ENCODE measurements at regions not wholly inside any gene's neighbourhood (a gene's known extent, or its start where the extent isn't known, plus 50 kb on each side); places are given as distances from the start of the nearest gene placed in this dataset.

DNA sequence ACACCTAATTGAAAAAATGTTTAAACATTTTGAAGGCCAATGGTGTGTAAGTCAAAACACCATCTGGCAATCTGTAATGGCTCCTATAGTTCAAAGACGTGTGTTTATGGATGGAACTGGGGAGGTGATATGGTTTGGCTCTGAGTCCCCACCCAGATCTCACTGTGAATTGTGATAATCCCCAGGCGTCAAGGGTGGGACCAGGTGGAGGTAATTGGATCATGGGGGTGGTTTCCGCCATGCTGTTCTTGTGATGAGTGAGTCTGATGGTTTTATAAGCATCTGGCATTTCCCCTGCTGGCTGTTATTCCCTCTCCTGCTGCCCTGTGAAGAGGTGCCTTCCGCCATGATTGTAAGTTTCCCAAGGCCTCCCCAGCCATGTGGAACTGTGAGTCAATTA, 52.2 kb downstream of the ADRA2C start:
- DNase-seq (ENCODE audit: low read depth) = no peak

DNA sequence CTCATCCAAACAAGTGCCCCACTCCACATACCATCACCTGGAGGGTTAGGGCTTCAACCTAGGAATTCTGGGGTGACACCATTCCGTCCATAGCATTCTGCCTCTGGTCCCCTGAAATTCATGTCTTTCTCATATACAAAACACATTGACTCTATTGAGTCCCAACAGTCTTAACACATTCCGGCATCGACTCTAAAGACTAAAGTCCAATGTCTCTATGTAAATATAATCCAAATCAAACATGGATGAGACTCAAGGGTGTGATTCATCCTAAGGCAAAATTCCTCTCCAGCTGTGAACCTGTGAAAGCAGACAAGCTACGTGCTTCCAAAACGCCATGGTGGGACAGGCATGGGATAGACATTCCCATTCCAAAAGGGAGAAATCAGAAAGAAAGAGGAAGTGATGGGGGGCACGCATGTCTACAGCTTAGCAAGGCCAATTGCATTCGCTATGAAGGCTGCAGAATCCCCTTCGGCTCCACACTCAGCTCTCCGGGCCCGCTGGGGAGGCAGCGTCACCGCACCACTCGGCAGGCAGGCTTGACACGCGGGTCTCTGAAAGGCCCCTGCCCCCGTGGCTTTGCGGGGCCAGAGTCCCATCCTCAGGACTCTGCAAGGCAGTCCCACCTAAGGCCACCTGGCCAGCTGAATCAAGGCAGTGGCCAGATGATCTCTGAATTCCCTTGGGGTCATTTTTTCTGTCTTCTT, 53.2 kb downstream of the ADRA2C start:
- DNase-seq (ENCODE audit: low read depth) = no peak

DNA sequence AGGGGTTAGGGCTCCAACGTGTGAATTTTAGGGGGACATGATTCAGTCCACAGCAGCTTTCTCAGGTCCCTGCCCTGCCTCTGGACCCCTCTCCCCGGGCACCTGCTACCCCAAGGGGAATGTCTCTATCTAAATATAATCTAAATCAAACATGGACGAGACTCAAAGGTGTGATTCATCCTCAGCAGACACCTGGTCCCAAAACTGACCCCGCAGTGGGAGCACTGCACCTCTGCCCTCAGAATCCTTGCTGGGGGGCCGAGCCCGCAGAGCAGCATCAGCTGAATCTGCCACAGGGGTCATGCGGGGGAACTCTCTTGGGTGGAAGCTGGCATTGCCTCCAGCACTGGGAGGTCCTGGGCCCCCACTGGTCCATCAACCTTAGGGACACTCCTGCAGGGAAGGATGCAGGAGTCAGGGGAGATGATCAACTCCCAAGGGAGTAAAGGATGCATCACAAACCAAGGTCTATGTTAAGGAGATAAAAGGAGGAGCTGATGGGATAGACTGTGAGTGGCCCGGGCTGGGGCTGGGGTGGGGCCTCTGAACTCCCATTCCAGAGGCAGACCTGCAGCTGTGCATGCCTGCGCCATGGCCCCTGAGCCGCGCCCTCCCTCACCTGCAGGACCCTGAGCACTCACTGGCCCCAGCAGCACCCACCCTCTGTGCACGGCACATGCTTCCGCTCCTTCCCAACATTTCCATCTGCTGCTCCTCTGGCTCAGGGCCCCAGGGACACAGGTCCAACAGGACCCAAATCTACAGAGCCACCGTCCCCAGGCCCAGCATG, 54.0 kb downstream of the ADRA2C start:
- no peak for DNase-seq (ENCODE audit: low read depth)

DNA sequence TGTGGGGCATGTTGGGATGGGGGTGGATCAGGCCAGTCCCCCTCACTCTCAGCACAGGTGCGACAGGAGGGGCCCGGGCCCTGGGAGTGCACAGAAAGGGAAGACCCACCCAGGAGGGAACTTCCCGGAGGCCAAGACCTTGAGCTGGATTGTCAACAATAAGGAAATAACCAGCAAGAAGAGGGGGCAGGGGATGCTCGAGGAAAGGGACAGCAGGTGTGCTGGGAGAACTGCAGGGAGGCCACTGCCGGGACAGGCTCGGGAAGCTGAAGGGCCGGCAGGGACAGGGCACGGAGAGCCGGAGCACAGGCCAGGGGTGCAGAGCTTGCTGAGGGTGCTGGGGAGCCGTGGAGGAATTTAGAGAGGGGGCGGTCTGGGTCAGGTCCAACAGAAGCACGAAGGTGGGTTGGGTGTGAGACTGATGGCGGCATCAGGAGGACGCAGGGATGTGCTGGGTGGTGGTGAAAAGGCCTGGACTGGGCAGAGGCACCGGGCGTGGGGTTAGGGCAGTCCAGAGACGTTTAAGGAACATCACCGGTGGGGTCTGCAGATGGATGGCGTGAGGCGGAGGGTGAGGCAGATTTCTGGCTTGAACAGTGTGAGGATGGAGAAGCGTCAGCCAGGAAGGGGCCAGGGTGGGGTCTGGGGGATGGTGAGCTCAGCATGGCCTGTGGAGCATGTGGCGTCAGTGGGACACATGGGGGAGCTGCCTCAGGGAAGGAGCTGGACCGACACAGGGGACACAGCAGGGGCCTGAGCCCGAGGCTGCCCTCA, 54.8 kb downstream of the ADRA2C start:
- no peak for DNase-seq (ENCODE audit: low read depth)

DNA sequence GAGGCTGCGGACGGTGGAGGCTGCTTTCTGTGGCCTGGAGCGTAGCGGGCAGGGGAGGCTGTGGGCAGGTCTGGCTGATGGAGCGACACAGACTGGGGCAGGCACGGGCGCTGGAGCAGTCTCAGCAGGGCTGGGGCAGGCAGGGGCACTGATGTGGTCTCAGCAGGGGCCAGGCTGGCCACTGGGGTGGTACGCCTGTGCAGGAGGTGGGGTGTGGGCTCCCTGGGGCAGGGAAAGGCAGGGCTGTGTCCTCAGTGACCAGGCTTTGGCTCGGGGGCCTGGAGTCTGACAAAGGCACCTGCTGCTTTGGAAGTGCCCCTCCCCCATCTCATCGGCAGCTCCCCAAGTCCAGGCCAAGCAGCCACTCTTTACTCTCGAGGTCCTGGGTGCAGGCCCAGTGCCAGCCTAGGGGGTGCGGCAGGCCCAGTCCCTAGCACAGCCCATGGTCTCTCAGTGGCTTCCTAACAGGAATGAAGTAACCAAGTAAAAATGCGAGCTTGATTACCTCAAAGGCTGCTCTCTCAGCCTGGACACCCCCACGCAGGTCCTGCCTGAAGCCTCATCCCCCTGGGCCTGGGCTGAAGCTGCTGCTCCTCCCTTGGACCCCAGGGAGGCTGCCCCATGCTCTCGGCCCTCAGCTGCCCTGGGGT, 55.5 kb downstream of the ADRA2C start:
- no peak for DNase-seq (ENCODE audit: low read depth)

DNA sequence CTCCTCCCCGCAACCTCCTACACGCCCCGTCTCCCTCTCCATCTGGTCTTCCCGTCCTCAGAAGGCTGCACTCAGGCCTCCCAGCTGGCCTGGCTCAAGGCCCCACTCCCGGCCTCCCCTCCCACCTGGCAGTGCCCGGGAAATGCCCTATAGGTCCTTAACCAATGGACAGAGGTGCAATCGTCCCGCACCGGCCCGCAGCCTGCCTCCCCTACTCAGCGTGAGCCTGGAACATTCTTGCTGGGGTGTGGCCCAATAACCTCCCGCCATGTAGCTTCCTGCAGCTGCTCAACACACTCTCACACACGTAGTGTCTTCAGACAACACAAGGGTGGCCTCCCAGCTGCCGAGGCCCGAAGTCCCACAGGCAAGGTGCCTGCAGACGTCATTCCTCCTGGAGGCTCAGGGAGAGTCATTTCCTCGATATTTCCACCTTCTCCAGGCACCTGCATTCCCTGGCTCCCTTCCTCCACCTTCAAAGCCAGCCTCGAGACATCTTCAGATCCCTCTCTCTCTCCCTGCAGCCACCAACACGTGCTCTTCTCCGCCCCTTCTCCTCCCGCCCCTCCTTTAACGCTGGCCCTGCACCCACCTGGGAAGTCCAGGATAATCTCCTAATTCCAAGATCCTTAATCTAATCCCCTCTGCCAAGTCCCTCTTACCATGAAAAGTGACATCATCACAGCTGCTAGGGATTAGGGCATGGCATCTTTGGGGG, 56.2 kb downstream of the ADRA2C start:
- no peak for DNase-seq (ENCODE audit: low read depth)

DNA sequence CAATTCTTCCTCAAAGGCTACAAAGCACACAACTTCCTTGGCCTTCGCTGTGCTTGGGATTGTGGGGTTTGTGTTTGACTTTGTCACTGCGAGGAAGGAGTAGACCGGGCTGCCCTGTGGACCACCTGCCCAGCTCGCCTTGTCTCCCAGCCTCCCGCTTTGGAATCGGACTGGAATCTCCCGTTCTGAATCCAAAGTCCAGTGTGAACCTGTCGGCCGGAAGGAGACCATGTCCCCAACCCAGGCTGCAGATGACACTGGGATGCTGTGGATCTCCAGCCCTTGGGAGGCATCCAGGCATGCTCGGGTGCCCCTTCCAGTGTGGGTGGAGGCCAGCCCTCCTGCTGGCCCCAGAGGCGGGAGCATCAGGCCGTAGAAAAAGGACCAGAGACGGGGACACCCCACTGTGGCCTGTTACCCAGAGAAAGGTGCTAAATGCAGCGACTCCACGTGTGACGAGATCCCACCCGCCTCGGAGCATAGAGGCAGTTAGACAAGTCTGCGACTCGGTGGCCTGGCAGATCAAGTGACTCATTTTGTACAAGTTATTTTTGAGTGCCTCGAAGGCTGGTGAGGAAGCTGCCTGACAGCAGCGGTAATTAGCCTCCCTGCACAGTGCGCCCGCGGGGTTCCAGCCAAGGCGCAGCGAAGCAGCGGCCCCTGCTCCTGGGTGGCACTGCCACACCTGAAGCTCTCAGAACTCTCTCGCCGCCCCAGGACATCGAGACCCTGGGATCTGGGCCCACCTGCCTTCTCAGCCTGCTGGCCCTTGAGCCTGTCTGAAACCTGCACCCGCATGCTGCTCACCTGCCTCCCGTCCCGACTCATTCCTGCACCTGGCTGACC, 57.5 kb downstream of the ADRA2C start:
- DNase-seq (ENCODE audit: low read depth) = no peak

DNA sequence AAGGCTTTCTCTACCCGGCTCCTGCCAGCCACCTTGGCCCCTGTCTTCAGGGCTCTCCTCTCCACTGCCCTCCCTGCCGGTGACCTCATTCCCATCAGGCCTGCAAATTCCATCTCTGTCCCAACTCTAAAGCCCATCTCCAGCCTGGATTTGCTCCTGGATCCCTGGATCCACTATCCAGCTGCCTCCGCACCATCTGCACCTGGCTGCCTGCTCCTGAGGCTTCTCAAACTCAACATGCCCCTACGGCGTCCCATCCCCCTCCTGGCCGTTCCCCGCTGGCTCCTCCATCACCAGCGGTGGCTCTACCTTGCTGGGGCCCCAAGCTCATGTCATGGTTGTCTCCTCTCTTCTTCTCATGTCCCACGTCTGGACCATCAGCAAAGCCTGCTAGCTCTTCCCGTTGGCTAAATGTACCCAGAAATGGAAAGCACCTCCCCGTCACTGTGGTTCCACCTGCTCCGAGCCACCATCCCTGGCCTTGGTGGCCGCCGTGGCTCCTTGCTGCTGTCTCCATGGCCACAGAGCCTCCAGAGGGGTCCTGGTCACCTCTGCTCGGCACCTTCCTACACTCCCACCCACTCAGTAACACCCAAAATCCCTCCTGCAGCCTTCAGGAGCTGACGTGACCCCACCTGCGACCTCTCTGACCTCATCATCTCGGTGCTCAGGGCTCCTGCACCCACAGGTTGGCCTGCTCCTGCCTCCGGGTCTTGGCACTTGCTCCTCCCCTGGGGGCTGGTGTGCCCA, 58.5 kb downstream of the ADRA2C start:
- DNase-seq (ENCODE audit: low read depth) = no peak

DNA sequence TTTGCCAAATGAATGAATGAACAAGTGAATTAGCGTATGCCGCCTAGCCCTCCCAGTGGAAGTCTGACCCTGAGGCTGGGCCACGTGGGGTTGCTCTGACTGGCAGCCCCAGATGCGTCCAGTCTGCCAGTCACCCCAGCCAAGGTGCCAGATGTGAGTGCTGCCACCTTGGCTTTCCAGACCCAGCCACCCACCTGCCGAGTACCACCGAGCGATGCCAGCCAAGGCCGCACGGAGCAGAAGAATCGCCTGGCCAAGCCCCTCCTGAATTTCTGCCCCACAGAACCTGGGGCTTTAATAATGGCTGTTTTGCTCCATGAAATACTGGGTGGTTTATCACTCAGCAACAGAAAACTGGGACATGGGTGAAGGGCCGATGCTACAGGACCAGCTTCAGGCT, 59.3 kb downstream of the ADRA2C start:
- no peak for DNase-seq (ENCODE audit: low read depth)

DNA sequence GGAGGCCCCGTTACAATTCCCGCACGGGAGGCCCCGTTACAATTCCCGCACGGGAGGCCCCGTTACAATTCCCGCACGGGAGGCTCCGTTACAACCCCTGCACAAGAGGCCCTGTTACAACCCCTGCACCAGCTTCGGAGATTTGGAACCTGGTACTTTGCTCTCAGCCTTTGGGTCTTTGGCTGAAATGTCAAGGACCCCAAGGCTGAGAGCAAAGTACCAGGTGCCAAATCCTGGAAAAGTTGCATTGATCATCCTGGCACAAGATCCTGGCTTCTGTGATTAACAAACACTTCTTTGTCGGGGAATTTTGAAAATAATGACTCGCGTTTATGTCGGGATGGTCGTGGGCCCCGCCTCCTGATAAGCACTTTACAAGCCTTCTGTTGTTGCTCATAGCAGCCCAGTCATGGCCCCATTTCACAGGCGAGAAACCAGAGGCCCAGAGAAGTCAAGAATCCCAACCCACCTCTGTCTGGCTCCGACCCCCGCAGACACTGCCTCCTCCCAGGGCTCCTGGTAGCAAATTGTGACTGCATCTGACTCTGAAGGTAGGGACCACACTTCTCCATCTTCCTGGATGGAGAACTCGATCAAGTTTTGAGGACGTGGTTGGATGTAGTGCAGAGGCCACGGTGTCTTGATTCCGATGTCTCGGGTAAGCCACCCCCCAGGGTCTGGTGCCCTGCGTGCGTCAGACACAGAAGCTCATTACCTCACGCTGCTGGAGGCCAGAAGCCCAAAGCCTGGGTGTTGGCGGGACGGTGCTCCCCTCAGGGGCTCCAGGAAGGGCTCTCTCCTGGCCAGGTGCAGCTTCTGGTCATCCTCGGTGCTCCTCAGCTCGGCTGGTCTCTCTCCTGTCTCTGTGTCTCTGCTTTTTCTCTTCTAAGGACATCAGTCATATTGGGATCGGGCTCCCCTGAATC, 60.3 kb downstream of the ADRA2C start:
- no peak for DNase-seq (ENCODE audit: low read depth)

DNA sequence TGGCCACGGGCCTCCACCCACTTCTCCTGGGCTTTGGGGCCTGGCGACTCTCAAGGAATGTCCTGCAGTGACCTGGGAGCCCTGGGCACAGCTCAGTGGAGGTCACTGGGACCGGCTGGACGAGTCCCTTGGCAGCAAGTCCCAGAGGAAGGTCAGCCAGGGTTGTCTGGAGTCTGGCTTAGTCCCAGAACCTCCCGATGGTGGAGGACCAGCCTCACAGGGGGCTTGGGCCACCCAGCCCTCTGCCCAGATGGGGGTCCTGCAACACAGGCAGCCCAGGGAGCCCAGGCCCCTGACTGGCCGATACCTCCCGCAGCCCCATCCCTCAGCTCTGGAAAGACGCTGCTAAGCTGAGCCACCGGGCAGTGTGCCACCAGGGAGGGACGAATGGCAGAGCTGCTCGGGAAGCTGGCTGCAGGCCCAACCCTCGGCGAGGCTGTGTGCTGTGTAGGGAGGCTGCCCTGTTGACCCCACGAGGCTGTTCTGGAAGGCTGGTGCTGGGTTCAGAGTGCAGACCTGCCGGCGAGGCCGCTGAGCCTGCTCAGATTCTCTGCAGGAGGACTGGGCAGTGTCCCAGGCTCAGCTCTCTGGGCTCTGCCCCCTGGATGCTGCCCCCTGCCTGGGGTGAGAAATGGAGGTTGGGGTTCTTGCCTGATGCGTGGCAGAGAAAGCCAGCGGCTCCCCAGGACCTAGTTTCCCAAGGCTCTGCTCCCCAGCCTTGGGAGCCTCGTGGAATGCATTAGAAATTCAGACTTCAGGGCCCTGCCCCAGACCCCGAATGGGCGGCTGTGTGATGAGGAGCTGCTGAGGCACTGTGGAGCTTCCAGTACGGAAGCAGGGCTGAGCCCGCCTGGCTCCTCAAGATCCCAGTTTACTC, 61.7 kb downstream of the ADRA2C start:
- DNase-seq (ENCODE audit: low read depth) = no peak

DNA sequence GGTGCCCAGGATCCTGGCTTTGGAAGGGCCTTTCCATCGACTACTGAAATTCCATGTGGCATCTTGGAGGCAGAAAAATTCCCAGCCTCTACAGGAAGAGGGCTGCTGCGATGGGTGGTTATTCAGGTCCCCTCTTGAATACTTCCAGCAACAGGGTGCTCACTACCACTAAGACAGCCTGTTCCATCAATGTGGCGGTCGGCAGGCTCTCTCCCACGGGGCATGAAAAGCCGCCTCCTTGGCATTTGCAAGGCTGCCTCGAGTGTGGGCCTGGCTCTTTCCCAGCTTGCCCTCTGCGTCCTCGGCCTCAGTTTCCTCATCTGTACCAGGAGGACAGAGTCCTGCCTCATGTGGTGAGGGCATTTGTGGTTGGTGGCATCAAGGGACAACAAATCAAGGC, 62.4 kb downstream of the ADRA2C start:
- no peak for DNase-seq (ENCODE audit: low read depth)

DNA sequence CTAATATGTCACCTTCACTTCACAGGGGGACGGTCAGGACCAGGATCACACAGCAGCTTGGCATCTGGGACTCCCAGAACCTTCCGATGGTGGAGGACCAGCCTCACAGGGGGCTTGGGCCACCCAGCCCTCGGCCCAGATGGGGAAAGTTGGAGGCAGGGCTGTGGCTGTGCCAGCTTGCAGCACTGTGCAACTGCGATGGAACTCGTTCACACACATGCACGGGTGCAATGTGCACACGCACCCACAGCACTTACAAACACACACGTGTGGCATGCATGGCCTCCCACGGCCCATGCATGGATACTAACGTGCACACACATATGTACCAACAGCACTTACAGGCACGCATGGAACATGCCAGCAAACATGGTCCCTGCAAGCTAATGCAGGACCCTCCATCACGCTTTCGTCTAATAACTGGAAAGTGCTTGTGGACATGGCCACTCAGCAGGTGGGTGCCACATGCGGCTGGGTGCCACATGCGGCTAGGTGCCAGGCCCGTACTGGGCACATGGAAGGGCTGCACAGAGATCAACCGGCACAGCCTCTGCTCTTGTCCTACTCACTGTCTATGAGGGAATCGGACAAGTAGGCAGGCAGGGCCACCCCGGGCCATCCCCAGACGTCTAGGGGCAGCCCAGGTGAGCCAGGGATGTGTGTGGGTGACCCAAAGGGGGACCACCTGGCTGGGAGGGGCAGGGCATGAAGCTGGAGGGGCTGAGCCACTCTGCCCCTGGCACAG, 63.2 kb downstream of the ADRA2C start:
- no peak for DNase-seq (ENCODE audit: low read depth)

DNA sequence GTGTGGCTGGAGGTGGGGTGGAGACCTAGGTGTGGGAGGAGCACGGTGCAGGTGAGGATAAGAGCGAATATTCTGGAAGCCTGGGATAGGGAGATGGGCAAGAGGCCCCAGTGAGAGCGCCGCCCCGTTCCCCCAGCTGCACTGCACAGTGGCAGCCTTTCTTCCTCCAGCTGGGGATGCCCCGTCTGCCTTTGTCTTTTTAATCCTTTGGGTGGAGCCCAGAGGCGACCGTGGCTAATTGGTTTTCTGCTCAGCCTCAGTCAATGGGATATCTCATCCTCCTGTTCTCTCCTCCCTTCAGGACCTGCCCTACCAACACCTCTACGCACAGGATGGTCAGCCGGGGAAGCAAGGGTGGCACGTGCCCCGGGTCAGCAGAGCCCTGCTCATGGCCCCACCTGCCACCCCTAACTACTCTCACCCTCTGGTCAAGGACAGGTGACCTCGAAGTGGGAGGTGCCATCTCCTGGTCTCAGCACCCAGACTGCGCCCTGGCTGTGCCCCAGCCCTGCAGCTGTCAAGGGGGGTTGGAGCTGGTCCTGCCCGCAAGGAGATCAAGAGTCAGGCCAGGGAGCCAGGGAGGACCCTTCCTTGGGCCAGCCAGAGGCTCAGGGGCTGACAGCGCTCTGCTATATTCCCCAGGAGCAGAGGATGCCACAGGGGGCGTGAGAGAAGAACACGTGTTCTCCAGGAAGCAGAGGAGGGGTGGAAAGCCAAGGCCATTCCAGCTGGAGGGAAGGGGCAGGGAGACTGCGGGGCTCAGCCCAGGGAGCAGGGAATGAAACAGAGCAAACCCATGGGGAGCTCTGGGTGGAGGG, 64.0 kb downstream of the ADRA2C start:
- DNase-seq (ENCODE audit: low read depth) = no peak

DNA sequence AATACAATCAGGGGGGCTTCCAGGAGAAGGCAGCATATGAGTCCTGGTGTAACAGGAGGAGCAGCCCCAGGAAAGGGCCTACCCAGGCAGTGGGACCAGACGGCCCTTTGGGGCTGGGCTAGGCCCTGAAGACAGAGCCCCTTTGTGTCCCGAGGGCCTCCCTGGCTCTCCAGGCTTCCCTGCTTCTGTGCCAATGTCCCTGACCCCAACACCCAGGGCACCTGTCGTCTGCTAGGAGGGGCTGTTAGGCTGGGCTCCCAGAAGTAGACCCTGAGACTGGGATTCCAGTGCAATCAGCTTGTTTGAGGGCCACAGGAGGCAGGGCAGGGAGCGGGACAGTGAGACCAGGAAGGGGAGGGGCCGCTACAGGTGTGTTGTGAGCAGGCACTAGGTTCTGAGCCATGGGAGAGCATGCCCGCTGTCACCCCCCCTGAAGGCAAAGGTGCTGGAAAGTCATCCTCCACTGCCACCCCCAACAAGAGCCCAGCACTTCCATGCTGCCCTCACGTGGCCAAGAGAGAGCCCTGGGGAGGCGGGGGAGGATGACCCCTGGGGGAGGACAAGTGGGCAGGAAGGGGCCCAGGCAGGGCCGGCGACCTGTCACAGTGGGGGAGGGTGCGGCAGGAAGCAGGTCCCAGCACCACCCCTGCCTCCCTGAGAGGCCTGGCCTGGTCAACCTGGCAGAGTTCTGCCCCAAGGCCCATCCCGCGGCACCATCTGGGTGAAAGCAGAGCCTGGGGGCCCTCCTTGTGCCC, 64.8 kb downstream of the ADRA2C start:
- no peak for DNase-seq (ENCODE audit: low read depth)
